Ishikawa (cell line): ENCODE measurements at regions not wholly inside any gene's neighbourhood (a gene's known extent, or its start where the extent isn't known, plus 50 kb on each side); places are given as distances from the start of the nearest gene placed in this dataset.

Experiments
- CEBPB ChIP-seq: IDR thresholded peaks from 2 replicates; pipeline ENCODE4 v1.6.1; 2012
- CREB1 ChIP-seq: IDR thresholded peaks from 2 replicates; pipeline ENCODE4 v1.6.1; 2012; ENCODE audit warnings: low read depth
- EGR1 ChIP-seq: IDR thresholded peaks from 2 replicates; pipeline ENCODE4 v1.6.1; 2012
- EP300 ChIP-seq: IDR thresholded peaks from 2 replicates; pipeline ENCODE4 v1.6.1; 2012; ENCODE audit warnings: borderline replicate concordance
- FOXM1 ChIP-seq: IDR thresholded peaks from 2 replicates; pipeline ENCODE4 v1.6.1; 2012; ENCODE audit warnings: low read depth, borderline replicate concordance
- MAX ChIP-seq: IDR thresholded peaks from 2 replicates; pipeline ENCODE4 v1.6.1; 2012
- NFIC ChIP-seq: IDR thresholded peaks from 2 replicates; pipeline ENCODE4 v1.6.1; 2012
- RAD21 ChIP-seq: IDR thresholded peaks from 2 replicates; pipeline ENCODE4 v1.6.1; 2012; ENCODE audit warnings: low read depth
- REST ChIP-seq: IDR thresholded peaks from 2 replicates; pipeline ENCODE4 v1.6.1; 2012; ENCODE audit warnings: low read depth, mild to moderate bottlenecking
- TAF1 ChIP-seq: IDR thresholded peaks from 2 replicates; pipeline ENCODE4 v1.6.1; 2012; ENCODE audit warnings: low read depth, mild to moderate bottlenecking
- TCF12 ChIP-seq: IDR thresholded peaks from 2 replicates; pipeline ENCODE4 v1.6.1; 2012; ENCODE audit warnings: low read depth
- TEAD4 ChIP-seq: IDR thresholded peaks from 2 replicates; pipeline ENCODE4 v1.6.1; 2012
- USF1 ChIP-seq: IDR thresholded peaks from 2 replicates; pipeline ENCODE4 v1.6.1; 2012
- YY1 ChIP-seq: IDR thresholded peaks from 2 replicates; pipeline ENCODE4 v1.6.1; 2012; ENCODE audit warnings: low read depth
- ZBTB7A ChIP-seq: IDR thresholded peaks from 2 replicates; pipeline ENCODE4 v1.6.1; 2012; ENCODE audit warnings: low read depth

- TF ChIP-seq CREB1 (no peak), CEBPB (no peak), MAX (no peak), TAF1 (no peak), REST (no peak), EGR1 (no peak), ZBTB7A (no peak), NFIC (no peak), RAD21 (no peak), TEAD4 (no peak), FOXM1 (no peak), YY1 (no peak), USF1 (no peak), TCF12 (no peak), EP300 (no peak)
Measured at GRCh38 chr5:53322257-53322656, 158.2 kb upstream of the FST start.

- TF ChIP-seq NFIC (peak; percentile 37; the same call in 1 of the 2 replicates), YY1 (no peak)
Measured at GRCh38 chr5:53323511-53323910, 156.9 kb upstream of the FST start.

- no peak for TF ChIP-seq ZBTB7A
- no peak for TF ChIP-seq EGR1
- TF ChIP-seq REST = no peak
- no peak for TF ChIP-seq EP300
- no peak for TF ChIP-seq CREB1
- no peak for TF ChIP-seq CEBPB
- TF ChIP-seq YY1 = no peak
- TF ChIP-seq FOXM1 = no peak
- no peak for TF ChIP-seq MAX
- TF ChIP-seq TEAD4 = no peak
- TF ChIP-seq TAF1 = no peak
- no peak for TF ChIP-seq RAD21
- TF ChIP-seq NFIC = no peak
- TF ChIP-seq TCF12 = no peak
- TF ChIP-seq USF1 = no peak
Measured at GRCh38 chr5:53323943-53324642, 156.3 kb upstream of the FST start.

GRCh38 chr5:53326424-53327153 lies 153.8 kb upstream of the FST start:
- TF ChIP-seq FOXM1 = no peak
- TF ChIP-seq USF1 = no peak
- TF ChIP-seq EP300 = no peak
- TF ChIP-seq ZBTB7A = no peak
- TF ChIP-seq MAX = no peak
- no peak for TF ChIP-seq YY1
- TF ChIP-seq EGR1 = no peak
- no peak for TF ChIP-seq TEAD4
- no peak for TF ChIP-seq RAD21
- TF ChIP-seq CREB1 = no peak
- TF ChIP-seq CEBPB = no peak
- no peak for TF ChIP-seq TCF12
- no peak for TF ChIP-seq NFIC
- no peak for TF ChIP-seq REST
- TF ChIP-seq TAF1 = no peak
